22Rv1 (cell line): ENCODE measurements at regions not wholly inside any gene's neighbourhood (a gene's known extent, or its start where the extent isn't known, plus 50 kb on each side); places are given as distances from the start of the nearest gene placed in this dataset.

Experiments
- H3K27ac ChIP-seq: fragments of 450-650 bp; 2 replicates; pipeline ENCODE4 v1.5.1; 2017
- ZFX ChIP-seq: fragments of 450-650 bp; IDR thresholded peaks from 2 replicates; pipeline ENCODE4 v1.6.1; 2017; ENCODE audit warnings: antibody characterized with exemption, borderline replicate concordance
- TF ChIP-seq, protein P1 (sequence below): fragments of 450-650 bp; IDR thresholded peaks from 2 replicates; pipeline ENCODE4 v1.5.1; 2017; ENCODE audit warnings: mild to moderate bottlenecking

DNA sequence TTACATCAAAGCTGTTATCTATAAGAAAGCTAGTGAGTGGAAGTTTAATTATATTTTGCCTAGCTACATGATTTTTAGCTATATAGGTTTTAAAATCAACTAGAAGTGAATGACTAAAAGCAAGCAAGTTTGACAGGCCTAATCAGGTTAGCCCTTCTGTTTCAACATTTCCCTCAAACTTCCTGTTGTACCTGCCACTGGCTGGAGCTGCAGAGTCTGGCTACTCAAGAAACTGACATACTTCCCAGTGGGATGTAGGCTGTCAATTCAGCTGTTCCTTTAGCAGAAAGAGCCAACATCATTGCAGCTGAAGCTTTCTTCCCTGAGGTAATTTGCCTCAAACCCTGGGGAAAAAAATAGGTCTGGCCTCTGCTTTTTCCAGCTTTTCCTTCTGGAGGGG lies 87.1 kb upstream of the TNR start:
- no peak for TF ChIP-seq ZFX
- TF ChIP-seq, protein P1, sequence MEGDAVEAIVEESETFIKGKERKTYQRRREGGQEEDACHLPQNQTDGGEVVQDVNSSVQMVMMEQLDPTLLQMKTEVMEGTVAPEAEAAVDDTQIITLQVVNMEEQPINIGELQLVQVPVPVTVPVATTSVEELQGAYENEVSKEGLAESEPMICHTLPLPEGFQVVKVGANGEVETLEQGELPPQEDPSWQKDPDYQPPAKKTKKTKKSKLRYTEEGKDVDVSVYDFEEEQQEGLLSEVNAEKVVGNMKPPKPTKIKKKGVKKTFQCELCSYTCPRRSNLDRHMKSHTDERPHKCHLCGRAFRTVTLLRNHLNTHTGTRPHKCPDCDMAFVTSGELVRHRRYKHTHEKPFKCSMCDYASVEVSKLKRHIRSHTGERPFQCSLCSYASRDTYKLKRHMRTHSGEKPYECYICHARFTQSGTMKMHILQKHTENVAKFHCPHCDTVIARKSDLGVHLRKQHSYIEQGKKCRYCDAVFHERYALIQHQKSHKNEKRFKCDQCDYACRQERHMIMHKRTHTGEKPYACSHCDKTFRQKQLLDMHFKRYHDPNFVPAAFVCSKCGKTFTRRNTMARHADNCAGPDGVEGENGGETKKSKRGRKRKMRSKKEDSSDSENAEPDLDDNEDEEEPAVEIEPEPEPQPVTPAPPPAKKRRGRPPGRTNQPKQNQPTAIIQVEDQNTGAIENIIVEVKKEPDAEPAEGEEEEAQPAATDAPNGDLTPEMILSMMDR = no peak
- no peak overlapping the region for H3K27ac ChIP-seq

DNA sequence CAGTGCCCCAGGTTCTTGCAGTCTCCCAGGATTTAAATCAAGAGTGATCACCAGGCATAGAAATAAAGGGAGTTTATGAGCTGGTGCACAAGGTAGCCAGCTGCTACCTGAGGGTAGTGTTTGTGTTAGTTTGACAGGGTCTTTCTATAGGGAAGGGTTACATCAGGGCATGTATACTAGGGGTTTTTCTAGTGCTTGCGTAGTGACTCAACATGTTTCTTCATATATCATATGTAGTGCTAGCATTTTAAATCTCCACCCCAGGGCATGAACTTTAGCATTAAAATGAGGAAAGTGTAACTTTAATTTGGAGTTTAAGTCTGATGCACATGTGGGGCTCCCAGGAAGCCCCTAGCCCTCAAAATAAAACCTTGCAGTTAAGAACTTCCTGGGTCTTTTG lies 86.5 kb upstream of the TNR start:
- no peak overlapping the region for H3K27ac ChIP-seq
- TF ChIP-seq ZFX = no peak
- TF ChIP-seq, protein P1 = no peak

DNA sequence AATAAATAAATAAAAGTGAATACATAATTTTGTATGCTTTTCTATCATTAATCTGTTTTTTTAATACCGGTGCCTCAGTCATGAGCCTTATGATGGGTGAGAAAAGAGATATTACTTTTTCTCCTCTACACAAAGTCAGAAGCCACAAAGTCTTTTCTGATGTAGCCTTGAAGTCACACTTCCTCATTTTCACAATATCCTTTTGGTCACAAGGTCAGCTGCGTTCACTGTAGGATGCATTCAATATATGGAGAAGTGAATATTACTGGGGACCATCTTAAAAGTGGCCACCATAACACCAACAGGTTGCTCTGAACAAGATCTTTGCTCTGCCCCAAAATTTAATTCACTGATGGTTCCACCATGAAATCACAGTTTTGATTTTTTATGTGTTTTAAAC lies 83.3 kb upstream of the TNR start:
- TF ChIP-seq, protein P1 = no peak
- no peak for TF ChIP-seq ZFX

DNA sequence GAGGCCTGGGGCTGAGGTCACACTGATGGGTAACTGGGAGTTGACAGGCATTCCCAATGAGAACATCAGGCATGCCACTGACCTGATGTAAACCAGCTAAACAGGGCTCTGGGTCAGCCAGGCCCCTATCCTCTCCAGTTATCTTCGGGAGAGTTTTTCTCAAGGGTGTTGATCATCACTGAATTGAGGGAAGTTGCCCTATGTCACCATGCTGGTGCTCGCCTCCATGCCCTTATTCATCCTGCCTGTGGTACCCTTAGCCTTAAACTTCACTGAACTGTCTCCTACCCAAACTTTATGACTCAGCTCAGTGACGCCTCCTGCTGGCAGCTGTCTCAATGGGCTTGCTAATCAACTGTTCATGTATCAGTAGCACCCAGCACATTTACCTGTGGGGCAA lies 80.7 kb upstream of the TNR start:
- TF ChIP-seq, protein P1 = peak; percentile 68
- no peak for TF ChIP-seq ZFX
- no peak overlapping the region for H3K27ac ChIP-seq

More for the DNA sequence above, 83.3 kb upstream of the TNR start:
- no peak overlapping the region for H3K27ac ChIP-seq

DNA sequence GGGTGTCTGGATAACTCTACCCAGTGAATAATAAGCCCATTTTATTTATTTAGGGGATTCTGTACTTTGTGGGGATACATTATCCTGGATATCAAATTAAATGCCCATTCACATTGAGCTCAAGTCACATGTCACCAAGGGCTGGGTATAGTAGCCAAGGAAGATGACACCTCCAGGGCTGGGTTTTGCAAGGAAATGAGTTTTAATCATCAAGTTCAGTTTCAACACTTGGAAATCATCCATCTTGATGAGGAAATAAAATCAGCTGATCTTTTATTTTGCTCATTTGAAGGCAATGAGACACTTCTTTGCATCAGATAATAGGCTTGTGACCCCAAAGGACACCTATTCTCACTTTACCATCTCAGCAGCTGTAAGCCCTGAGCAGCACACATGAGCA lies 80.0 kb upstream of the TNR start:
- TF ChIP-seq, protein P1 = no peak
- no peak for TF ChIP-seq ZFX
- no peak overlapping the region for H3K27ac ChIP-seq

DNA sequence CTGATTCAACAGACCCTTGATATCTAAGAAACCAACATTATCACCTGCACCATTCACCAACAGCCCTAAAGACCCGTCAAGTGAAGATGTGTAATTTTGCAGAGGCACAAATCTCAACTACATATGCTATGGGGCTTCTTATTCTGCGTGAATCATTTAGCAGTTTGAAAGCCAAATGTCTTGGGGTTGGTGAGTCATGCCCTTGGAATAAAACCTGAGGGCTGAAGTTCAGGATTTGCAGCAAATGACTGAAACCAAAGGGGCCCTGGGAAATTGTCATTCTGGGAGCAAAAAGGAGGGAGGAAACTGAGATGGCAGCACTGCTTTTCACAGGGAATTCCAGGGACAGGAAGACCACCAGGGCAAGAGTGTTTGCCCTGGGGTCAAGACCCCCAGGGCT lies 79.2 kb upstream of the TNR start:
- TF ChIP-seq ZFX = no peak
- TF ChIP-seq, protein P1 = no peak
- no peak overlapping the region for H3K27ac ChIP-seq

DNA sequence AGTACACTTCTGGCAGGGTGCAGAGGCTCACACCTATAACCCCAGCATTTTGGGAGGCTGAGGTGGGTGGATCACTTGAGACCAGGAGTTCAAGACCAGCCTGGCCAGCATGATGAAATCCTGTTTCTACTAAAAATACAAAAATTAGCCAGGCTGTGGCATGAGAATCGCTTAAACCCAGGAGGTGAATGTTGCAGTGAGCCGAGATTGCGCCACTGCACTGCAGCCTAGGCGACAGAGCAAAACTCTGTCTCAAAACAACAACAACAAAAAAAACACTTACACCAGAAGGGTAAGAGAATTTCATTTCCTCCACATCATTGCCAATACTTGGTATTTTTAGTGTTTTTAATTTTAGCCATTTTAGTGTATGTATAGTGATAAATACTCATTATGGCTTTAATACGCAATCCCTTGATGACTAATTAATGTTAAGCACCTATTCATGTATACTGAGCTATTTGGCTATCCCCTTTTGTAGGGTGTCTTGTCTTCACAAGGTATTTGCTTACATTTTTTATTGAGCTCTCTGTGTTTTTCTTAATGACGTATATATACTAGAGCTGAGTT lies 77.1 kb upstream of the TNR start:
- TF ChIP-seq, protein P1 = no peak
- TF ChIP-seq ZFX = no peak
- H3K27ac ChIP-seq = no peak overlapping the region
